Osteoblast (primary cell): ENCODE measurements at regions not wholly inside any gene's neighbourhood (a gene's known extent, or its start where the extent isn't known, plus 50 kb on each side); places are given as distances from the start of the nearest gene placed in this dataset.

ENCODE experiments used
- DNase-seq: peaks from one replicate; pipeline ENCODE4 v3.0.0; 2011; ENCODE audit warnings: low spot score, mixed read lengths; ENCODE audit not compliant: insufficient read length; ENCODE audit errors: missing footprints
- H2AFZ ChIP-seq: 2 replicates; pipeline ENCODE4 v1.6.0; 2011; ENCODE audit warnings: mild to moderate bottlenecking, low read length
- H3K27ac ChIP-seq: 2 replicates; pipeline ENCODE4 v1.5.1; 2011; ENCODE audit warnings: mild to moderate bottlenecking, low read depth, low read length, moderate library complexity
- H3K27me3 ChIP-seq: 2 replicates; pipeline ENCODE4 v1.6.0; 2012; ENCODE audit warnings: mild to moderate bottlenecking, control low read depth, inconsistent platforms, low read length, moderate library complexity; ENCODE audit not compliant: insufficient read depth
- H3K36me3 ChIP-seq: 2 replicates; pipeline ENCODE4 v1.5.1; 2011; ENCODE audit warnings: mild to moderate bottlenecking, low read length, control low read depth, moderate library complexity; ENCODE audit not compliant: insufficient read depth
- H3K4me1 ChIP-seq: 2 replicates; pipeline ENCODE4 v1.5.1; 2011; ENCODE audit warnings: mild to moderate bottlenecking, low read length, control low read depth, moderate library complexity; ENCODE audit not compliant: insufficient read depth
- H3K4me2 ChIP-seq: 2 replicates; pipeline ENCODE4 v1.6.0; 2011; ENCODE audit warnings: mild to moderate bottlenecking, low read length; ENCODE audit not compliant: insufficient read depth
- H3K4me3 ChIP-seq: fragments of 200-600 bp; sonication (generic); 3 replicates; pipeline ENCODE4 v1.5.1; 2012; ENCODE audit warnings: mild to moderate bottlenecking, low read length, inconsistent platforms; ENCODE audit not compliant: insufficient read depth
- H3K79me2 ChIP-seq: 2 replicates; pipeline ENCODE4 v1.6.0; 2012; ENCODE audit warnings: mild to moderate bottlenecking, low read length, control low read depth, inconsistent platforms; ENCODE audit not compliant: insufficient read depth
- H3K9me3 ChIP-seq: 2 replicates; pipeline ENCODE4 v1.5.1; 2011; ENCODE audit warnings: low read depth, low read length, control low read depth
- H4K20me1 ChIP-seq: 2 replicates; pipeline ENCODE4 v1.6.0; 2012; ENCODE audit warnings: mild to moderate bottlenecking, low read length, control low read depth; ENCODE audit not compliant: insufficient read depth
- CTCF ChIP-seq: IDR thresholded peaks from 2 replicates; pipeline ENCODE4 v1.5.1; 2011; ENCODE audit warnings: mild to moderate bottlenecking, low read depth, low read length, moderate library complexity; ENCODE audit errors: extremely low read depth

GRCh38 chr3:176349706-176350105 lies 847.6 kb downstream of the TBL1XR1 start:
- H3K36me3 ChIP-seq: no peaks in the 10 kb centered on the region
- no peak for DNase-seq
- no peak overlapping the region for H3K4me2 ChIP-seq
- no peaks in the 10 kb centered on the region for H3K4me1 ChIP-seq
- no peaks in the 10 kb centered on the region for H3K9me3 ChIP-seq
- H3K27ac ChIP-seq: no peak overlapping the region
- H3K79me2 ChIP-seq: no peaks in the 10 kb centered on the region
- H2AFZ ChIP-seq: no peak overlapping the region
- no peaks in the 10 kb centered on the region for H3K27me3 ChIP-seq
- H4K20me1 ChIP-seq: no peaks in the 10 kb centered on the region
- no peak for TF ChIP-seq CTCF
- H3K4me3 ChIP-seq: no peak overlapping the region

- no peak overlapping the region for H3K4me2 ChIP-seq
- H2AFZ ChIP-seq: no peak overlapping the region
- H3K9me3 ChIP-seq: no peaks in the 10 kb centered on the region
- TF ChIP-seq CTCF: no peak
- H3K36me3 ChIP-seq: no peaks in the 10 kb centered on the region
- H3K4me3 ChIP-seq: no peak overlapping the region
- H3K79me2 ChIP-seq: no peaks in the 10 kb centered on the region
- no peaks in the 10 kb centered on the region for H3K27me3 ChIP-seq
- H3K4me1 ChIP-seq: no peaks in the 10 kb centered on the region
- H4K20me1 ChIP-seq: no peaks in the 10 kb centered on the region
- no peak overlapping the region for H3K27ac ChIP-seq
- no peak for DNase-seq
These were observed 849.7 kb downstream of the TBL1XR1 start for GRCh38 chr3:176347424-176348146.

DNA sequence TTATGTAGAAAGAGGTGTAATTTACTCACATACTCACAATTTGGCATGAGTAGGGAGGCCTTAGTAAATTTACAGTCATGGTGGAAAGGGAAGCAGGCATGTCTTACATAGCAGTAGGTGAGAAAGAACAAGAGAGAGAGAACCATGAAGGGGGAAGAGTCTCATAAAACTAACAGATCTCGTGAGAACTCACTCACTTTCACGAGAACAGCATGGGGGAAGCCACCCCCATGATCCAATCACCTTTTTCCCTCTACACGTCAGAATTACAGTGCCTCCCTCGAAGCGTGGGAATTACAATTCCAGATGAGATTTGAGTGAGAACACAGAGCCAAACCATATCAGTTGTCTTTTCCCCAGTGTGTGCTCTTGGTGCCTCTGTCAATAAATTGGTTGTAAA lies 855.3 kb downstream of the TBL1XR1 start:
- Histone ChIP-seq H2AFZ (no peak overlapping the region), H3K27me3 (no peaks in the 10 kb centered on the region), H3K27ac (no peak overlapping the region), H3K4me1 (no peaks in the 10 kb centered on the region), H3K79me2 (no peaks in the 10 kb centered on the region), H3K4me3 (no peak overlapping the region), H3K4me2 (no peak overlapping the region), H4K20me1 (no peaks in the 10 kb centered on the region), H3K36me3 (no peaks in the 10 kb centered on the region), H3K9me3 (no peaks in the 10 kb centered on the region)
- DNase-seq: no peak
- no peak for TF ChIP-seq CTCF

GRCh38 chr3:176328666-176329065 lies 868.6 kb downstream of the TBL1XR1 start:
- DNase-seq: no peak
- H3K4me1 ChIP-seq: no peaks in the 10 kb centered on the region
- no peak overlapping the region for H2AFZ ChIP-seq
- H3K4me3 ChIP-seq: no peak overlapping the region
- H3K4me2 ChIP-seq: no peak overlapping the region
- H3K9me3 ChIP-seq: no peaks in the 10 kb centered on the region
- H3K27me3 ChIP-seq: no peaks in the 10 kb centered on the region
- H3K36me3 ChIP-seq: no peaks in the 10 kb centered on the region
- H4K20me1 ChIP-seq: no peaks in the 10 kb centered on the region
- H3K79me2 ChIP-seq: no peaks in the 10 kb centered on the region
- no peak for TF ChIP-seq CTCF
- H3K27ac ChIP-seq: no peak overlapping the region
